ENCODE measurements at regions not wholly inside any gene's neighbourhood (a gene's known extent, or its start where the extent isn't known, plus 50 kb on each side); places are given as distances from the start of the nearest gene placed in this dataset.

DNA sequence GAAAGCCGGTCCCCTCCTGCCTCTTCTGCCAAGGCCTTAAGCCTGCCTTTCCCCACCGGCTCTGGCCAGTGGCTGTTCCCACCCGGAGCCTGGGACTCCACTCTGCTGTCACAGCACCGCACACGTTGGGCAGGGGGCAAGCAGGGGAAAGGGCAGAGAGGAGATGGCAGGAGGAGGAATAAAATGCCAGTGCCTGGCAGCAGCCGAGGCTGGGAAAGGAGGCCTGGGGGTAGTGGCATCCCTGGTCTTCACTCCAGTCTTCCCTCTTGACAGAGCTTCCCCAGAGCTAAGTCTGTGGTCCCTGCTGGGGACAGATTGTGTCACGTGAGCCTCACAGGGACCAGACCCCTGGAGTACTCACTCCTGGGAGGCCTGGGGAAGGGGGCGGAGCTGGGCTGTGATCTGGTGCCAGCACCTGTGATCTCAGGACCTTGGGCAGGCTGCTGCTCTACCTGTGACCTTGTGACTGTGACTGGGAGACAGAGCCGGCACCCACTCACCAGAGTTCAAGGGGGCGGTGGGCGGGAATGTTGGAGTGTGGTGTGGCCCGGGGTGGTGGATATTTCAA is 97.2 kb upstream of the GSE1 start (continued):
- TF ChIP-seq ZNF605 (CRISPR knock-in tag; IDR thresholded peaks at IDR 0.05), result peak; percentile 72; the same call in 1 of the 2 replicates
- TF ChIP-seq GABPA (IDR thresholded peaks at IDR 0.05; ENCODE audit: low read depth, low read length), result no peak
- no peak for TF ChIP-seq GABPA (CRISPR knock-in tag; IDR thresholded peaks at IDR 0.05; ENCODE audit: low read depth)
- TF ChIP-seq, protein P1, sequence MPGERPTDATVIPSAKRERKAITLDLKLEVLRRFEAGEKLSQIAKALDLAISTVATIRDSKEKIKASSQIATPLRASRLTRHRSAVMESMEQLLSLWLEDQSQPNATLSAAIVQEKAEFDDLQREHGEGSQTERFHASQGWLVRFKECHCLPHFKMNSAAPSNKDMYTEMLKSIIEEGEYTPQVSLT (CRISPR knock-in tag; IDR thresholded peaks at IDR 0.05; ENCODE audit: borderline replicate concordance, low read depth), result no peak
- TF ChIP-seq MIER2 (CRISPR knock-in tag; IDR thresholded peaks at IDR 0.05), result no peak
- no peak for TF ChIP-seq SIX1 (CRISPR knock-in tag; IDR thresholded peaks at IDR 0.05; ENCODE audit: borderline replicate concordance)
- TF ChIP-seq, protein P2, sequence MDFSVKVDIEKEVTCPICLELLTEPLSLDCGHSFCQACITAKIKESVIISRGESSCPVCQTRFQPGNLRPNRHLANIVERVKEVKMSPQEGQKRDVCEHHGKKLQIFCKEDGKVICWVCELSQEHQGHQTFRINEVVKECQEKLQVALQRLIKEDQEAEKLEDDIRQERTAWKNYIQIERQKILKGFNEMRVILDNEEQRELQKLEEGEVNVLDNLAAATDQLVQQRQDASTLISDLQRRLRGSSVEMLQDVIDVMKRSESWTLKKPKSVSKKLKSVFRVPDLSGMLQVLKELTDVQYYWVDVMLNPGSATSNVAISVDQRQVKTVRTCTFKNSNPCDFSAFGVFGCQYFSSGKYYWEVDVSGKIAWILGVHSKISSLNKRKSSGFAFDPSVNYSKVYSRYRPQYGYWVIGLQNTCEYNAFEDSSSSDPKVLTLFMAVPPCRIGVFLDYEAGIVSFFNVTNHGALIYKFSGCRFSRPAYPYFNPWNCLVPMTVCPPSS (IDR thresholded peaks at IDR 0.05), result no peak
- TF ChIP-seq ZNF10 (CRISPR knock-in tag; IDR thresholded peaks at IDR 0.05; ENCODE audit: borderline replicate concordance, low read depth), result no peak
- 0 out of 2 replicates have a peak, but pooled peaks have one; percentile 28 for TF ChIP-seq ZBTB8A (CRISPR knock-in tag; IDR thresholded peaks at IDR 0.05; ENCODE audit: borderline replicate concordance, low read depth)
- no peak for TF ChIP-seq CENPT (CRISPR knock-in tag; IDR thresholded peaks at IDR 0.05; ENCODE audit: low read depth)
- TF ChIP-seq, protein P3, sequence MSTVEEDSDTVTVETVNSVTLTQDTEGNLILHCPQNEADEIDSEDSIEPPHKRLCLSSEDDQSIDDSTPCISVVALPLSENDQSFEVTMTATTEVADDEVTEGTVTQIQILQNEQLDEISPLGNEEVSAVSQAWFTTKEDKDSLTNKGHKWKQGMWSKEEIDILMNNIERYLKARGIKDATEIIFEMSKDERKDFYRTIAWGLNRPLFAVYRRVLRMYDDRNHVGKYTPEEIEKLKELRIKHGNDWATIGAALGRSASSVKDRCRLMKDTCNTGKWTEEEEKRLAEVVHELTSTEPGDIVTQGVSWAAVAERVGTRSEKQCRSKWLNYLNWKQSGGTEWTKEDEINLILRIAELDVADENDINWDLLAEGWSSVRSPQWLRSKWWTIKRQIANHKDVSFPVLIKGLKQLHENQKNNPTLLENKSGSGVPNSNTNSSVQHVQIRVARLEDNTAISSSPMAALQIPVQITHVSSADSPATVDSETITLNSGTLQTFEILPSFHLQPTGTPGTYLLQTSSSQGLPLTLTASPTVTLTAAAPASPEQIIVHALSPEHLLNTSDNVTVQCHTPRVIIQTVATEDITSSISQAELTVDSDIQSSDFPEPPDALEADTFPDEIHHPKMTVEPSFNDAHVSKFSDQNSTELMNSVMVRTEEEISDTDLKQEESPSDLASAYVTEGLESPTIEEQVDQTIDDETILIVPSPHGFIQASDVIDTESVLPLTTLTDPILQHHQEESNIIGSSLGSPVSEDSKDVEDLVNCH (CRISPR knock-in tag; IDR thresholded peaks at IDR 0.05), result no peak
- peak; percentile 84 for TF ChIP-seq NR2C2 (CRISPR knock-in tag; IDR thresholded peaks at IDR 0.05; ENCODE audit: borderline replicate concordance)
- TF ChIP-seq, protein P4, sequence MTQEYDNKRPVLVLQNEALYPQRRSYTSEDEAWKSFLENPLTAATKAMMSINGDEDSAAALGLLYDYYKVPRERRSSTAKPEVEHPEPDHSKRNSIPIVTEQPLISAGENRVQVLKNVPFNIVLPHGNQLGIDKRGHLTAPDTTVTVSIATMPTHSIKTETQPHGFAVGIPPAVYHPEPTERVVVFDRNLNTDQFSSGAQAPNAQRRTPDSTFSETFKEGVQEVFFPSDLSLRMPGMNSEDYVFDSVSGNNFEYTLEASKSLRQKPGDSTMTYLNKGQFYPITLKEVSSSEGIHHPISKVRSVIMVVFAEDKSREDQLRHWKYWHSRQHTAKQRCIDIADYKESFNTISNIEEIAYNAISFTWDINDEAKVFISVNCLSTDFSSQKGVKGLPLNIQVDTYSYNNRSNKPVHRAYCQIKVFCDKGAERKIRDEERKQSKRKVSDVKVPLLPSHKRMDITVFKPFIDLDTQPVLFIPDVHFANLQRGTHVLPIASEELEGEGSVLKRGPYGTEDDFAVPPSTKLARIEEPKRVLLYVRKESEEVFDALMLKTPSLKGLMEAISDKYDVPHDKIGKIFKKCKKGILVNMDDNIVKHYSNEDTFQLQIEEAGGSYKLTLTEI (CRISPR knock-in tag; conservative IDR thresholded peaks at IDR 0.05), result no peak
- TF ChIP-seq SMAD9 (CRISPR knock-in tag; IDR thresholded peaks at IDR 0.05), result no peak
- TF ChIP-seq ZNF670 (CRISPR knock-in tag; IDR thresholded peaks at IDR 0.05; ENCODE audit: borderline replicate concordance), result peak; percentile 25; the same call in 1 of the 2 replicates
- no peak for TF ChIP-seq ZNF484 (CRISPR knock-in tag; IDR thresholded peaks at IDR 0.05; ENCODE audit: borderline replicate concordance, low read depth)
- TF ChIP-seq ZFP36 (IDR thresholded peaks at IDR 0.05; ENCODE audit: borderline replicate concordance, low read depth, low read length, partially characterized antibody), result no peak
- no peak for TF ChIP-seq CCAR2 (optimal IDR thresholded peaks at IDR 0.05; ENCODE audit: low read depth, low read length)
- no peak for TF ChIP-seq ZNF563 (CRISPR knock-in tag; IDR thresholded peaks at IDR 0.05)
- no peak for TF ChIP-seq ATM (IDR thresholded peaks at IDR 0.05; ENCODE audit: borderline replicate concordance)
- no peak for TF ChIP-seq SYNCRIP (IDR thresholded peaks at IDR 0.05; ENCODE audit: insufficient read depth, low read depth, low read length)
- TF ChIP-seq NAIF1 (CRISPR knock-in tag; IDR thresholded peaks at IDR 0.05; ENCODE audit: borderline replicate concordance), result no peak; the same call in 1 of the 2 replicates
- no peak for TF ChIP-seq TAF15 (IDR thresholded peaks at IDR 0.05; ENCODE audit: low read depth, low read length, poor library complexity, severe bottlenecking)
- no peak; the same call in 1 of the 2 replicates for TF ChIP-seq ZNF773 (CRISPR knock-in tag; IDR thresholded peaks at IDR 0.05; ENCODE audit: borderline replicate concordance)
